Activated naive CD8-positive, alpha-beta T cell treated with anti-CD3 and anti-CD28 coated beads, Interleukin-2, amount 50 U/mL, for 24 hours (primary cell): ENCODE measurements at regions not wholly inside any gene's neighbourhood (a gene's known extent, or its start where the extent isn't known, plus 50 kb on each side); places are given as distances from the start of the nearest gene placed in this dataset.

Source experiments
- ATAC-seq: fragments of 150-1000 bp; cut with Tn5 transposase; one replicate; pipeline ENCODE4 v1.10.0; 2021
- DNase-seq: peaks from one replicate; pipeline ENCODE4 v3.0.0; 2021
- H3K27ac Mint-ChIP-seq: one replicate; pipeline ENCODE4 v1.8.0; 2021; ENCODE audit warnings: mild to moderate bottlenecking, mixed read lengths
- H3K27me3 Mint-ChIP-seq: one replicate; pipeline ENCODE4 v1.8.0; 2021; ENCODE audit warnings: mixed read lengths
- H3K36me3 Mint-ChIP-seq: one replicate; pipeline ENCODE4 v1.8.0; 2021; ENCODE audit warnings: low read depth, mixed read lengths
- H3K4me1 Mint-ChIP-seq: one replicate; pipeline ENCODE4 v1.8.0; 2021; ENCODE audit warnings: mixed read lengths
- H3K4me3 Mint-ChIP-seq: one replicate; pipeline ENCODE4 v1.8.0; 2021; ENCODE audit warnings: mild to moderate bottlenecking, moderate library complexity, mixed read lengths
- H3K9me3 Mint-ChIP-seq: one replicate; pipeline ENCODE4 v1.8.0; 2021; ENCODE audit warnings: mixed read lengths

DNA sequence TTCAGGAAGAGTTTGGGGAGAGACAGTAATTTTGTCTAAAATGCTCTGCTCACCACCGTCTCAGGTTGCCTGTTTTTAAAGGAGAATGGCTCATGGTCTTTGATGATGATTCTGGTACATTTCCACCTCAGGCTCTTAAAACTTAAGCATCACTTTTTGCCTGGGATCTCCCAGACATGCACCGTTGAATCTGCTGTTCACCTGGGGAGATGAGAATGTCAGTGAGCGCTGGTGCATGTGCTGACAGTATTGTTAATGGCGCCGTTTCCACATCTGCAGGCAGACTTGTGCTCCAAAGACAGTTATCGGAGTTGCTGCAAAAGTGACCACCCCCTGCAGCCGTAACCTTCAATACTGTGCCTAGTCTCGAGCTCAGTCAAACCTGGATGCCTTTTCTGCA is 219.0 kb upstream of the TPM1 start:
- no peak for ATAC-seq
- no peaks in the 10 kb centered on the region for H3K9me3 Mint-ChIP-seq
- H3K36me3 Mint-ChIP-seq, result no peaks in the 10 kb centered on the region
- no peak overlapping the region for H3K4me3 Mint-ChIP-seq
- H3K27ac Mint-ChIP-seq, result no peak overlapping the region
- no peak for DNase-seq
- H3K4me1 Mint-ChIP-seq, result no peaks in the 10 kb centered on the region
- H3K27me3 Mint-ChIP-seq, result peaks cover 2% of the 10 kb centered on the region

DNA sequence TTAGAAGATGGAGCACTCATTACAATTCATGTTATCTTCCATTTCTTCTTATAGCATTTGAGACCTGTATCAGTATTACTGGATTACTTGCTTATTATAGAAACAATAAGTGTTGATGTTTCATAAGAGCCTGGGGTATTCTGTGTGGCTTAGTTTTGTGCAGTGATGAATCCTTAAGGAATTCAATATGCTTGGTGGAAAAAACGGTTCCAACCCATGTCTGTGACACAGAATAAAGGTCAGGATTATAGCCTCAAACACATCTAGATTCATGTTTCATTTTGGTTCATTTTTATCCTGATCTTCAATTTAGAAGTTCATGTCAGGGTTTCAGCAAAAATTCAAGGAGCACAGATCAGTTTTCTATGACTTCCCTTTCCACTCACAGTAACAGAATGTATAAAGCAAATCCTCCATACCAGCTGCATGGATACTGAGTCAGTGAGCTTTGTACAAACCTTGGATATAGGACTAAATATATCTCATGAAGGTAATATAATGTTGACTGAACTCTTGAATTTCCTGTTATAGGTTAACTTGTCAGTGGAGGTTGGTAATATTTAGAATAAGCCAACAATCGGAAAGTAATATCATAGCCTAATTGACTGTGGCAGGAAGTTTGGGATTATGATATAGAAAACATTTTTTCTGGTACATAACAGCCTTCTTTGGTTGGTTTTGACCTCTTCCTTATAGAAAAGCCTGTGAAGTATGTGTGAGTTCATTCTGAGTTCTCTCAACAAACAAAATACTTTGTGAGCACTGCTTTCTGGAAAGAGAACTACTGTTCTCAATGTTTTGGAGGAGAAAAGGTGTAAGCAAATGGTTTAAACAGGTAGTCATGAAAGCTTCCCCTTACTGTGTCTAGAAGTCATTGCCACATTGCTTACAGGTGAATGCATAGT is 218.2 kb upstream of the TPM1 start:
- Mint-ChIP-seq H3K27ac (no peak overlapping the region), H3K27me3 (peaks cover 2% of the 10 kb centered on the region), H3K36me3 (no peaks in the 10 kb centered on the region), H3K4me3 (no peak overlapping the region), H3K9me3 (no peaks in the 10 kb centered on the region), H3K4me1 (no peaks in the 10 kb centered on the region)
- no peak for ATAC-seq
- DNase-seq, result no peak

DNA sequence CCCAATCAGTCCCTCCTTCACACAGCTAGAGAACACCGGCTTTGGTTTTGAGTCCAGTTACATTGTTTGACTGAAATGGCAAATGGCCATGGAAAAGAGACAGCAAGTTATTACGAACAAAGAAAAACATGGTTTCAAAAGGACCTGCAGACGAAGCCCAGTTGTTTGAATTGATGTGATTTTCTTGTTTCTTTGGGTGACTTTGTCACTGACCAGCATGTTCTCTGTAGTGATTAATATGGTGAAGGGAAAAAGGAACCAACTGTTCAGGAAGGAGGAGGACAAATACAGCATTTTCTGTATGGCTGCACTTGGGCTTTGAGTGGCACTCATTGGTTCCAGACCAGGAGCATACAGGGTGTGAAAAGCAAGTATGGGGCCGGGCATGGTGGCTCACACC is 217.4 kb upstream of the TPM1 start:
- H3K4me3 Mint-ChIP-seq, result no peak overlapping the region
- H3K27ac Mint-ChIP-seq, result no peak overlapping the region
- H3K27me3 Mint-ChIP-seq, result peaks cover 4% of the 10 kb centered on the region
- H3K36me3 Mint-ChIP-seq, result no peaks in the 10 kb centered on the region
- H3K9me3 Mint-ChIP-seq, result peaks cover 3% of the 10 kb centered on the region
- no peak for ATAC-seq
- no peaks in the 10 kb centered on the region for H3K4me1 Mint-ChIP-seq
- no peak for DNase-seq

DNA sequence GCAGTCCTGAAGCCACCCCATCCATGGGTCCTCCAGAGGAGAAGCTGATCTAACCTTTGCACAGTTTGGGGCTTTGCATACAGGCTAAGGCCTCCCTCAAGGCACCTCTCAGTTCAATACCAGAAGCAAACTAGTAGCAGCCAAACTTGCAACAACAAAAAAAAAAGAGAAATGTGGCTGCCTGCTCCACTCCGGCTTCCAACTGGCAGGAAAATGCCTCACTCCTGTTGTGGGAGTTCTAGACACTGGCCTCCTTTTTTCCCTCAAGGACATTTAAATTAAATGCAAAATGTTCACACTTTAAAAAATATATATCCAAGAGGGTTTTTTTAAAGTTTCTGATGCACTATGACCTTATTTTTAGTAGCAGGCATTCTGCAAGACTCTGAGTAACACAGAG is 216.0 kb upstream of the TPM1 start:
- no peaks in the 10 kb centered on the region for H3K4me1 Mint-ChIP-seq
- DNase-seq (no peak), ATAC-seq (no peak)
- peaks cover 3% of the 10 kb centered on the region for H3K9me3 Mint-ChIP-seq
- no peak overlapping the region for H3K27ac Mint-ChIP-seq
- H3K27me3 Mint-ChIP-seq, result peaks cover 4% of the 10 kb centered on the region
- no peak overlapping the region for H3K4me3 Mint-ChIP-seq
- no peaks in the 10 kb centered on the region for H3K36me3 Mint-ChIP-seq

DNA sequence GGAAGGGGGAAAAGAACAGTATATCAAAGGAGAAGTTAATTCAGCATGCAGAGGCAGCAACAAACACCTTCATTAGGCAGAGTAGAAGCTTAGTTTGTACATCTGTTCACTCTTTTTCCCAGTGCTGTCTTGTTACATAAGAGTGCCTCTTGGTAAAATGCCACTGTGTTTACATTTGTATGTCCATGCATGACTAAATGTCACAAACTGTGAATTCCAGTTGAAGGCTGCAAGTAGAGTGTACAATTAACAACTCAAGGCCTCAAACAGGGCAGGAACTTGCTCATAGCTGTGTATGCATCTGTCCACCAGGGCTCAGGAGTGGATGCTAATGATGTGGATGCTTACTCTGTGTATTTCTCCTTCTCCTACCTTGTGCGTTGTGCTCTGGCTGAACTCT is 214.2 kb upstream of the TPM1 start:
- no peaks in the 10 kb centered on the region for H3K36me3 Mint-ChIP-seq
- H3K4me1 Mint-ChIP-seq, result no peaks in the 10 kb centered on the region
- H3K27ac Mint-ChIP-seq, result no peak overlapping the region
- no peak overlapping the region for H3K4me3 Mint-ChIP-seq
- H3K9me3 Mint-ChIP-seq, result peaks cover 3% of the 10 kb centered on the region
- ATAC-seq (no peak), DNase-seq (no peak)
- H3K27me3 Mint-ChIP-seq, result peaks cover 4% of the 10 kb centered on the region

DNA sequence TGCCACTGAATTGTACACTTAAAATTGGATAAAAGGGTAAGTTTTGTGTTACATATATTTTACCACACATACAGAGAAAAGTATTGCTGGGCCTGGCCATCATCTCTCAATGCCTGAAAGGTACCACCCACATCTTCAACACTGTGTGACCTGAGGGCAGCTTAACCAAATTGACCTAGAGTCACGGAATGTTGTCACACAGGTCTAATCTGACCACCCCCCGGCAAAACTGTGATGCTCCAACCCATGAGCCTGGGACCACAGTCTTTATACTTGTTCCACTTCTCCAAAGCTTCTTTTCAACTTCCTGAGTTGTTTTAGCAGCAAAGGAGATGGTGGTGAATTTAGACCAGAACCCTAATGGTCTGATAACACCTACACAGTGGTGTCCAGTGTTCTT is 210.3 kb upstream of the TPM1 start:
- peaks cover 3% of the 10 kb centered on the region for H3K9me3 Mint-ChIP-seq

DNA sequence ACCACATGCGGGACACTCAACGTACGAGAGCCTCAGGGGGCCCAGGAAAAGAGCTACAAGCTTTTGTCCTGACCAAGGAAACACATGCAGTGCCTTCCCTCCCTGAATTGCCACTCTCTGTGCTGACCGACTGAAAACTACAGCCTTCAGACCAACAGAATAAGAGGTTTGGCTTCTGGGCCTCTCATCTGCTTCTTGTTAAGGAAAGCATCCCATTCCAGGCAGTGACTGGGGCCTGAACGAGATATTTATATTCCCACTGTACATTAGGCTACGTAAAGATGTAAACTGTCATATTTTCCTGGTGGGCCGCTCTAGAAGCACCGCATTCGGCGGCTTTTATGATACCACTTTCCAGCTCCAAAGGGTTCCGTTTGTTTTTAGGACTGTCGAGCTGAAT is 208.9 kb upstream of the TPM1 start:
- Mint-ChIP-seq H3K9me3 (peaks cover 3% of the 10 kb centered on the region), H3K4me3 (no peak overlapping the region), H3K36me3 (no peaks in the 10 kb centered on the region), H3K27me3 (peaks cover 4% of the 10 kb centered on the region), H3K27ac (no peak overlapping the region), H3K4me1 (no peaks in the 10 kb centered on the region)
- DNase-seq (no peak), ATAC-seq (no peak)

More for the DNA sequence above, 210.3 kb upstream of the TPM1 start:
- H3K36me3 Mint-ChIP-seq, result no peaks in the 10 kb centered on the region
- DNase-seq (no peak), ATAC-seq (no peak)
- H3K4me1 Mint-ChIP-seq, result no peaks in the 10 kb centered on the region
- H3K27ac Mint-ChIP-seq, result no peak overlapping the region
- H3K27me3 Mint-ChIP-seq, result peaks cover 4% of the 10 kb centered on the region
- H3K4me3 Mint-ChIP-seq, result no peak overlapping the region

DNA sequence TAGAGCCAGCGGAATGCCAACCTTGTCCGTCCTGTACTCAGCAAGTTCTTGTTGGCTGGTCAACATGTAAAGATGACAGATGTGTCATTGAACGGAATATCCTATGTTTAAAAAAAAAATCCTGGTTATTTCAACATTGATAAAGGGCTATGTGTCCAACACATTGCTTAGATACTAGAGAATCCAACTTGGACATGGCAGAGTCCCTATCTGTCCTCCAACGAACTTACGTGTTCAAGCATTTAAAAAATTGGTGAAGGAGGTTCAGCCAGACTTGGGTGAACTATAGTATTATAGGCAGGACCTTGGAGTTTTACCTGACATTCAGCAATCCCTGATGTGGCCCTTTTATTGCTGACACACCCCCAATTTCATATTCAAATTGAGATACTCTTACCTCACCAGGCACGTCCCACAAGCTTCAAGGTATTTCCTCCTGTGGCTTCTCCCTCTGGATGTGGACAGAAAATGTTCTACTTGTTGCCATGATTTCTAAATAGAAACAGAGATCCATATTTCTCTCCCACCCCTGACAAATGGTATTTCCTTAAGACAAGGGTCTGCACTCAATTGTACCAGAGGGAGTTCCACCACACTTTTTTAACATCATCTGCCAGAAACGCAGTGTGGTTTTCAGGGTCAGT is 207.7 kb upstream of the TPM1 start:
- DNase-seq (no peak), ATAC-seq (no peak)
- no peaks in the 10 kb centered on the region for H3K36me3 Mint-ChIP-seq
- peaks cover under 1% of the 10 kb centered on the region for H3K9me3 Mint-ChIP-seq
- H3K4me3 Mint-ChIP-seq, result no peak overlapping the region
- no peaks in the 10 kb centered on the region for H3K4me1 Mint-ChIP-seq
- H3K27ac Mint-ChIP-seq, result no peak overlapping the region
- peaks cover 1% of the 10 kb centered on the region for H3K27me3 Mint-ChIP-seq

DNA sequence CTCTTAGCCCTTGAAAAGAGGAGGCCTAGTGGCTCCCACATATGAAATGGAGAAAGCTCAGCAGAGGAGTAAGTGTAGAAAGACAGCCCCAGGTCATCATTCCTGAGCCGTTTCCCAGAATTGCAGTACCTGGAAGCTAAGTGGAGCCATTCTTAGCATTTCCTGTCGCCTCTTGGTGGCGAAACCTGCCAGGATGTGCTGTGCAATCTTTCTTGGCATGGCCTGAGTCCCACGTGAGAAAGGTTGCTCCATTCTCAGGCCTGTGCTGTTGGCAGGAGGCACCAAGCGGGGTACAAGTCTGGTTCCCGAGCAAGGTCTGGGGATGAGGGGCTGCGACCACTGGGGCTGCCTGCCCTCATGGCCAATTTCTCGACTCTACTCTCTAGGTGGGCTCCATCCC is 207.2 kb upstream of the TPM1 start:
- H3K27me3 Mint-ChIP-seq, result no peaks in the 10 kb centered on the region
- H3K9me3 Mint-ChIP-seq, result no peaks in the 10 kb centered on the region
- no peaks in the 10 kb centered on the region for H3K4me1 Mint-ChIP-seq
- DNase-seq (no peak), ATAC-seq (no peak)
- H3K4me3 Mint-ChIP-seq, result no peak overlapping the region
- no peaks in the 10 kb centered on the region for H3K36me3 Mint-ChIP-seq
- H3K27ac Mint-ChIP-seq, result no peak overlapping the region

DNA sequence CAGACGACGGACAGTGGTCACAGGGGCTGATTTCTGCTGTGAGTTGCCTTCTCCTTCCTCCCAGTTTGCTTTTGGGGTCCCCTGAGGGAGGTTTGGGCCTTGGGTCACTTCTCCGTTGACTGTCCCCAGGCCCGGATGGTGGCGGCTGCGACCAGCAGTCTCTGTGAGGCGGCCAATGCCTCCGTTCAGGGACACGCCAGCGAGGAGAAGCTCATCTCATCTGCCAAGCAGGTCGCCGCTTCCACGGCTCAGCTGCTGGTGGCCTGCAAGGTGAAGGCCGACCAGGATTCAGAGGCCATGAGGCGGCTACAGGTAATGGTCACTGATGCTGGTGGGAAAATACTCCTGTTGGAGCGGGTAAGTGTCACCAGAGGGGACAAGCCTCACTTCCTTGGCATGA is 206.8 kb upstream of the TPM1 start:
- Mint-ChIP-seq H3K27me3 (no peaks in the 10 kb centered on the region), H3K4me1 (no peaks in the 10 kb centered on the region), H3K27ac (no peak overlapping the region), H3K9me3 (no peaks in the 10 kb centered on the region), H3K36me3 (no peaks in the 10 kb centered on the region), H3K4me3 (no peak overlapping the region)
- DNase-seq (no peak), ATAC-seq (no peak)

DNA sequence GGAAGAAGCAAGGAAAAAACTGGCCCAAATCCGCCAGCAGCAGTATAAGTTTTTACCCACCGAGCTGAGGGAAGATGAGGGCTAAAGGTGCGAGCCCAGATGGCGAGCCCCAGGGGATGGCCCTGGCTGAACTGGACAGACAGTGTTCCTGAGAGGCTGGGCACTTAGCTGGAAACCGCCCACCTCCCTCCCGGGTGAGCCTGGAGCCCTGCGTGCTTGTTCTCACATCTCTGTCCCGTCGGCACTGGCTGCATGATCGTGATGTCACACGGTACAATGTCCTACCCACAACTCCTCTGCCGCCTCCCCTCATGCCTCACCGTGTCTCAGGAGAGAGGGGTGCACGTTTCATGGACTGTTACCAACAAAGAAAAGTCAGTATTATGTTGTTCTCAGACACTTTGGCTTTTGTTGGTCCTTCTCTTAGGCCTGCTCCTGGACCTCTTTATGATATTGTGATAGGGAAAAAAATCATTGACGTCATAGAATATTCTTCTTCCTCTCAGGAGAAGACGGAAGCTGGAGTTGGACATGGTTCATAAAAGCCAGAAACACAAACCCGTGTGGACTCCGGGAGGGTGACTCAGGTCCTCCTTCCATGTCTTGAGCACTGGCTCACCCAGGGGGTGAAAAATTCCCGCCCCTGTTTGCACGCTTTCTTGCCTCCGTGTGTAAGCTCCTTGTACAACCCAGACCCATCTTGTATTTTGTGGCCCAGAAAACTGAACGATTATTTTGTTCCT is 201.8 kb upstream of the TPM1 start:
- DNase-seq (no peak), ATAC-seq (no peak)
- Mint-ChIP-seq H3K9me3 (no peaks in the 10 kb centered on the region), H3K4me1 (no peaks in the 10 kb centered on the region), H3K27ac (no peak overlapping the region), H3K4me3 (no peak overlapping the region), H3K36me3 (no peaks in the 10 kb centered on the region), H3K27me3 (no peaks in the 10 kb centered on the region)

DNA sequence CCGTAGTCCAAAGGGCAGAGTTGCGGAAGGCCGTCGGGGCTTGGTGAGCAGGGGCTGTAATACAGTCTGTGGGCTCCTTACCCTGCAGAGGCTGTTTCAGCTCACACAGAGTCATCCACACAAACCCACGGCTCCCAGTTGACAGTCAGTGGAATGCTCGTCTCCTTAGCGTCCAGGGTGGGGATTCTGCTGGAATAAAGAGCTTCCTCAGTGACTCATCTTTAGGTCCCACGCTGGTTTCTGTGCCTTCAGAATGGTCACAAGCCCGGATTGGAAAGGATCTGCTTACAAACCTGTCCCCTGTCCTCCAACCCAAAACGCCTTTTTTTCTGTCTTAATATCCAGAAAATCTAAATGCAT is 201.3 kb upstream of the TPM1 start:
- Mint-ChIP-seq H3K27me3 (no peaks in the 10 kb centered on the region), H3K36me3 (no peaks in the 10 kb centered on the region), H3K9me3 (no peaks in the 10 kb centered on the region), H3K27ac (no peak overlapping the region), H3K4me1 (no peaks in the 10 kb centered on the region), H3K4me3 (no peak overlapping the region)
- DNase-seq (no peak), ATAC-seq (no peak)

DNA sequence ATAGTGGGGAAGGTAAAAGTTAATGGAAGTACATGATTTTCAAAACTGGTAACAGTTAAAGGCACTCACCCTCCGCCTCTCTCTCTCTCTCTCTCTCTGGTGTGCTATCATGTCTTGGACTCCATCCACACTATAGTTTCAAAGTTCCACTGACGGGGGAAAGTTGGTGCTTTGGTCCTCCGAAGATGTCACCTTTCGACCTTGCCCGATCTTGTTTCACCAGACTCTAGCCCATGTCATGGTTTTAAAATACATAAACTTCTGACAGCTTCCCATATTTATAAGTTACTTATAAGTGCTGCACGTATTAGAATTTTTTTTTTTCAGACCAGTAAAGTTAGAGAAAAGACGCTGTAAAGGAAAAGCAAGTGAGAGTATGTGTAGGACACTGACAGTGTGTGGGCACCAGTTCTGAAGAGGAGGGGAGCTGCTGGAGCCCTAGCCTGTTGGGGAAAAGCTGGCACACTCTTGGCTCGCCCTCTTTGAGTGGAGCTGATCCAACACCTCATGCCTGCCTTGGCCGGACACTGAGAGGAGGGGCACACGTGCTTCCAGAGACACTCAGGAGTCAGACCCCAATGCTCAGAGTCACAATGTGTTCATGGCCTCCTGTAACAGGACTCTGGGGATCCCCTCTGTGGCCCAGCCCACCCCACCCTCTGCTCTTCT is 200.5 kb upstream of the TPM1 start:
- Mint-ChIP-seq H3K36me3 (no peaks in the 10 kb centered on the region), H3K9me3 (no peaks in the 10 kb centered on the region), H3K27ac (no peak overlapping the region), H3K4me1 (no peaks in the 10 kb centered on the region), H3K4me3 (no peak overlapping the region), H3K27me3 (peaks cover under 1% of the 10 kb centered on the region)
- no peak for DNase-seq
- no peak for ATAC-seq

DNA sequence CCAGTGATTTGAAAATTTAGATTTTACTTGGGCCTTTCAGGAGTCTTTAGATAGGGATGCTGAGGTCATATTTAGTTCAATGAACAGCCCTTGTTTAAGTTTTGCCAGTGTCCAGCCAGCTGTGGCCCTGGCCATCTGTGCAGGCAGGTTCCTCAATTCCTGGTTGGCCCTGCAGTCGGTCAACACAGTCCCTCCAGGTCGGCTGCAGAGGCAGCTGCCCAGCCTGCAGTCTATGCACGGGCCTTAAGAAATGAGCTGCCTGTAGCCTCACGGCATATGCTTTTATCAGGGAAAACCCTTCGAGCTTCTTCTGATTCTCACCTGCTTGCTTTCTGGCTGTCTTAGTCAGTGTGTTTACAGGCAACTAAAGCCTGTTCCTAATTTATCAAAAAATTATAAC is 199.2 kb upstream of the TPM1 start:
- H3K4me3 Mint-ChIP-seq, result no peak overlapping the region
- H3K27me3 Mint-ChIP-seq, result peaks cover 7% of the 10 kb centered on the region
- H3K27ac Mint-ChIP-seq, result no peak overlapping the region
- H3K9me3 Mint-ChIP-seq, result no peaks in the 10 kb centered on the region
- ATAC-seq, result no peak
- H3K4me1 Mint-ChIP-seq, result no peaks in the 10 kb centered on the region
- DNase-seq, result no peak
- H3K36me3 Mint-ChIP-seq, result no peaks in the 10 kb centered on the region
